K562 (cell line): ENCODE measurements at regions not wholly inside any gene's neighbourhood (a gene's known extent, or its start where the extent isn't known, plus 50 kb on each side); places are given as distances from the start of the nearest gene placed in this dataset.

Experiments used
- ATAC-seq: fragments of 200-7000 bp; cut with Tn5 transposase; 3 replicates; pipeline ENCODE4 v1.9.1; 2020; ENCODE audit warnings: moderate library complexity
- BruUV-seq: library from RNA; stranded (reverse); fragments of 400-500 nt; replicated peaks from 2 replicates; lab custom pipeline; 2021; lab: Mats Ljungman, UMichigan
- CTCF ChIA-PET: fragments of 300-600 bp; formaldehyde crosslinking; extraction: SDS; loops from one replicate; lab custom pipeline; 2021; ENCODE audit warnings: low intra/inter-chr PET ratio; lab: Yijun Ruan, JAX
- POLR2A ChIA-PET: fragments of 300-600, 350-650 bp; sonication (Branson Sonifier 250); formaldehyde crosslinking; extraction: SDS; loops from one replicate; lab custom pipeline; 2021; ENCODE audit warnings: antibody characterized with exemption, inconsistent platforms; lab: Yijun Ruan, JAX
- DNase-seq, 4 experiments: peaks; one replicate each; pipeline versions ENCODE4 v3.0.0 to v3.0.0-alpha.2; 2011 to 2018; ENCODE audit warnings: low spot score in 3 of 4, mixed read lengths in 3 of 4; ENCODE audit errors: extremely low read depth in 1 of 4
- FAIRE-seq: peaks from 2 replicates; lab custom pipeline; 2011; peaks lifted over from hg19 to GRCh38; lab: Jason Lieb, UNC
- H2AFZ ChIP-seq: 2 replicates; pipeline ENCODE4 v1.6.0; 2011; ENCODE audit warnings: low read depth, low read length, control low read depth, inconsistent platforms
- H3K27ac ChIP-seq: fragments of 200-600 bp; 3 replicates; pipeline ENCODE4 v1.8.0; 2011; ENCODE audit warnings: low read depth, mild to moderate bottlenecking, control low read depth, inconsistent platforms, low read length, moderate library complexity, mixed read lengths; ENCODE audit errors: extremely low read depth
- H3K27me3 ChIP-seq, 2 experiments: fragments of 300-600 bp in 1 of 2; 2 replicates in 1 of 2; 3 replicates in 1 of 2; pipeline versions ENCODE4 v1.6.0 to v1.8.0; 2011; ENCODE audit warnings: inconsistent platforms in 2 of 2, low read length in 2 of 2, mild to moderate bottlenecking in 1 of 2, mixed read lengths in 1 of 2, moderate library complexity in 1 of 2; ENCODE audit not compliant: control insufficient read depth in 2 of 2, insufficient read depth in 2 of 2
- H3K36me3 ChIP-seq: fragments of 300-600 bp; 3 replicates; pipeline ENCODE4 v1.8.0; 2011; ENCODE audit warnings: mild to moderate bottlenecking, low read length, inconsistent platforms; ENCODE audit not compliant: control insufficient read depth, insufficient read depth
- H3K4me1 ChIP-seq, 2 experiments: fragments of 200-600 bp in 1 of 2; replicated peaks in 1 of 2; 2 replicates in 1 of 2; 3 replicates in 1 of 2; pipeline versions ENCODE4 v1.5.1 to v1.8.0; 2011; ENCODE audit warnings: inconsistent platforms in 2 of 2, low read length in 2 of 2, mild to moderate bottlenecking in 1 of 2, mixed read lengths in 1 of 2, moderate library complexity in 1 of 2; ENCODE audit not compliant: control insufficient read depth in 2 of 2, insufficient read depth in 2 of 2
- H3K4me2 ChIP-seq: 2 replicates; pipeline ENCODE4 v1.6.1; 2011; ENCODE audit warnings: low read length, control low read depth, inconsistent platforms, mixed read lengths; ENCODE audit not compliant: insufficient read depth
- H3K4me3 ChIP-seq: fragments of 200-600 bp; sonication (generic), shearing (Covaris generic); 2 replicates; pipeline ENCODE4 v1.5.1; 2016; ENCODE audit warnings: control low read depth, inconsistent platforms
- H3K79me2 ChIP-seq: fragments of 200-600 bp; 3 replicates; pipeline ENCODE4 v1.8.0; 2011; ENCODE audit warnings: low read length, inconsistent platforms; ENCODE audit not compliant: control insufficient read depth, insufficient read depth
- H3K9ac ChIP-seq, 2 experiments: 2 replicates each; pipeline versions ENCODE4 v1.6.0 to v1.6.1; 2011; ENCODE audit warnings: low read depth in 2 of 2, low read length in 2 of 2, control low read depth in 1 of 2, inconsistent platforms in 1 of 2, mild to moderate bottlenecking in 1 of 2, mixed read lengths in 1 of 2; ENCODE audit not compliant: insufficient read depth in 1 of 2
- H3K9me1 ChIP-seq: one replicate; pipeline ENCODE4 v1.6.0; 2011; ENCODE audit warnings: inconsistent platforms, mild to moderate bottlenecking, low read length, moderate library complexity; ENCODE audit not compliant: control insufficient read depth, insufficient read depth
- H3K9me3 ChIP-seq: replicated peaks from 2 replicates; pipeline ENCODE4 v1.5.1; 2011; ENCODE audit warnings: low read depth, low read length, inconsistent platforms; ENCODE audit not compliant: control insufficient read depth, insufficient read depth
- H4K20me1 ChIP-seq: replicated peaks from 2 replicates; pipeline ENCODE4 v1.6.1; 2011; ENCODE audit warnings: low read length, inconsistent platforms, mixed read lengths; ENCODE audit not compliant: control insufficient read depth, insufficient read depth
- ARID2 ChIP-seq: fragments of 450-650 bp; IDR thresholded peaks from 2 replicates; pipeline ENCODE4 v1.6.1; 2017; ENCODE audit warnings: antibody characterized with exemption, mild to moderate bottlenecking
- CBX1 ChIP-seq: sonication (generic); IDR thresholded peaks from 2 replicates; pipeline ENCODE4 v1.6.1; 2016; ENCODE audit warnings: antibody characterized with exemption, low read depth, mild to moderate bottlenecking
- CHD2 ChIP-seq: IDR thresholded peaks from 2 replicates; pipeline ENCODE4 v1.6.1; 2011; ENCODE audit warnings: low read depth, low read length
- CREM ChIP-seq: IDR thresholded peaks from 2 replicates; pipeline ENCODE4 v1.6.1; 2014; ENCODE audit warnings: antibody characterized with exemption, low read depth
- DEAF1 ChIP-seq: fragments of 450-650 bp; formaldehyde crosslinking; IDR thresholded peaks from 2 replicates; pipeline ENCODE4 v1.4.0; 2020; ENCODE audit warnings: mild to moderate bottlenecking, moderate library complexity
- LEF1 ChIP-seq: fragments of 450-650 bp; IDR thresholded peaks from 2 replicates; pipeline ENCODE4 v1.6.1; 2016; ENCODE audit warnings: mild to moderate bottlenecking
- MBD1 ChIP-seq: fragments of 250-450 bp; sonication (Bioruptor Pico); IDR thresholded peaks from 2 replicates; pipeline ENCODE4 v1.8.0; 2022; ENCODE audit warnings: inconsistent platforms
- MTA2 ChIP-seq: fragments of 450-650 bp; IDR thresholded peaks from 2 replicates; pipeline ENCODE4 v1.6.1; 2016; ENCODE audit warnings: low read depth
- SAFB2 ChIP-seq: fragments of 200-400 bp; formaldehyde crosslinking; IDR thresholded peaks from 2 replicates; pipeline ENCODE4 v1.6.1; 2018; ENCODE audit warnings: borderline replicate concordance, low read length, low read depth, moderate library complexity; ENCODE audit not compliant: severe bottlenecking
- SIN3A ChIP-seq, 2 experiments: fragments of 150-350 bp in 1 of 2; IDR thresholded peaks; 2 replicates each; pipeline ENCODE4 v1.6.1; 2011 to 2016; ENCODE audit warnings: borderline replicate concordance in 2 of 2, low read depth in 2 of 2, low read length in 2 of 2, mild to moderate bottlenecking in 2 of 2, moderate library complexity in 2 of 2; ENCODE audit not compliant: control insufficient read depth in 1 of 2
- UBTF ChIP-seq, 2 experiments: IDR thresholded peaks; 2 replicates each; pipeline ENCODE4 v1.6.1; 2012; ENCODE audit warnings: improper control_type of control experiment in 2 of 2, low read depth in 2 of 2, low read length in 2 of 2, borderline replicate concordance in 1 of 2
- VEZF1 ChIP-seq: fragments of 200-800 bp; sonication (Bioruptor generic); IDR thresholded peaks from 2 replicates; pipeline ENCODE4 v1.6.1; 2017; ENCODE audit warnings: missing genetic modification characterization, missing compliant biosample characterization
- ZBTB2 ChIP-seq: fragments of 450-650 bp; IDR thresholded peaks from 2 replicates; pipeline ENCODE4 v1.6.1; 2016; ENCODE audit warnings: antibody characterized with exemption
- ZNF57 ChIP-seq: fragments of 450-650 bp; formaldehyde crosslinking; IDR thresholded peaks from 2 replicates; pipeline ENCODE4 v1.4.0; 2020; ENCODE audit warnings: mild to moderate bottlenecking, moderate library complexity
- WGBS: fragments of 100-300 bp; shearing (Covaris generic); methylation state at CpG from one replicate; pipeline ENCODE4 v1.1.6; 2016; ENCODE audit warnings: low coverage, mixed read lengths; ENCODE audit not compliant: insufficient coverage; ENCODE audit errors: missing lambda C conversion rate; 5-methylcytosine and 5-hydroxymethylcytosine counted together
- in situ Hi-C: fragments of 300-500 bp; cut with MboI; formaldehyde crosslinking; loops from 4 replicates; pipeline ENCODE4 v1.15.0; 2018; ENCODE audit warnings: inconsistent platforms, mixed read lengths
- intact Hi-C: fragments of 100-400 bp; cut with micrococcal nuclease; formaldehyde crosslinking; loops from 2 replicates; pipeline ENCODE4 v1.14.2; 2022

- no peak overlapping the region for H3K27ac ChIP-seq
- no peak overlapping the region for H3K4me3 ChIP-seq
- POLR2A ChIA-PET: no interaction called here
- in situ Hi-C loops (no loop called here), intact Hi-C loops (no loop called here)
- H3K9ac ChIP-seq: no peak overlapping the region
- no peaks in the 10 kb centered on the region for H3K9me1 ChIP-seq
- FAIRE-seq (no peak), DNase-seq (no peak), ATAC-seq (no peak)
- H2AFZ ChIP-seq: no peak overlapping the region
- H3K9me3 ChIP-seq: no peaks in the 10 kb centered on the region; the same call in 1 of the 2 replicates
- H4K20me1 ChIP-seq: no peaks in the 10 kb centered on the region
- no TSS peak for BruUV-seq
- H3K4me2 ChIP-seq: no peak overlapping the region
- no peaks in the 10 kb centered on the region for H3K27me3 ChIP-seq
- 0% methylated on average over 1 of the region's 1 CpG for WGBS
- CTCF ChIA-PET: no interaction called here
- H3K79me2 ChIP-seq: no peaks in the 10 kb centered on the region
- no peaks in the 10 kb centered on the region for H3K4me1 ChIP-seq
- no peaks in the 10 kb centered on the region for H3K36me3 ChIP-seq
- TF ChIP-seq CBX1: no peak
- TF ChIP-seq UBTF (IDR thresholded peaks at IDR 0.05; ENCODE audit: borderline replicate concordance in 1 of 2, low read depth in 2 of 2, low read length in 2 of 2): no peak
- no peak for TF ChIP-seq ZNF57 (CRISPR knock-in tag)
- TF ChIP-seq MTA2: no peak
- no peak for TF ChIP-seq LEF1
- no peak for TF ChIP-seq CHD2
- no peak for TF ChIP-seq VEZF1 (CRISPR knock-in tag)
- TF ChIP-seq SIN3A (IDR thresholded peaks at IDR 0.05; ENCODE audit: borderline replicate concordance in 2 of 2, control insufficient read depth in 1 of 2, low read depth in 2 of 2, low read length in 2 of 2): no peak
- no peak for TF ChIP-seq SAFB2
- no peak for TF ChIP-seq ZBTB2
- no peak for TF ChIP-seq MBD1
- no peak for TF ChIP-seq CREM
- no peak for TF ChIP-seq DEAF1
- TF ChIP-seq ARID2: no peak
Measured at GRCh38 chr6:81446509-81446908, 306.0 kb downstream of the TENT5A start.
